ENCODE measurements at regions not wholly inside any gene's neighbourhood (a gene's known extent, or its start where the extent isn't known, plus 50 kb on each side); places are given as distances from the start of the nearest gene placed in this dataset.

GRCh38 chr7:40965774-40966173, 737.1 kb downstream of the INHBA start (continued):
- TF ChIP-seq PKNOX1 (IDR thresholded peaks at IDR 0.05) (peak; percentile 74), JUNB (IDR thresholded peaks at IDR 0.05) (0 out of 2 replicates have a peak, but pooled peaks have one; percentile 13), RBBP5 (conservative IDR thresholded peaks at IDR 0.05) (no peak), KAT2A (conservative IDR thresholded peaks at IDR 0.05; ENCODE audit: control insufficient read depth, low read depth, low read length) (no peak)

- Histone ChIP-seq H3K79me2 (ENCODE audit: control insufficient read depth, insufficient read depth, low read length) (no peaks in the 10 kb centered on the region), H3K36me3 (ENCODE audit: control insufficient read depth in 2 of 2, insufficient read depth in 2 of 2, low read length in 1 of 2) (no peaks in the 10 kb centered on the region), H3K4me3 (no peak overlapping the region), H3K27me3 (replicated peaks in 1 of 2; ENCODE audit: control insufficient read depth in 2 of 2, insufficient read depth in 2 of 2, low read length in 1 of 2) (no peaks in the 10 kb centered on the region), H2AFZ (ENCODE audit: control insufficient read depth, low read depth, low read length) (no peak overlapping the region), H3K27ac (ENCODE audit: control insufficient read depth, insufficient read depth) (no peak overlapping the region), H3K4me2 (ENCODE audit: control insufficient read depth, insufficient read depth) (no peak overlapping the region), H3K4me1 (ENCODE audit: control insufficient read depth, insufficient read depth, low read length) (no peaks in the 10 kb centered on the region), H4K20me1 (ENCODE audit: control insufficient read depth, insufficient read depth) (no peaks in the 10 kb centered on the region), H3K9me3 (replicated peaks; ENCODE audit: control insufficient read depth, insufficient read depth, low read length) (no peaks in the 10 kb centered on the region), H3K9ac (ENCODE audit: control insufficient read depth, insufficient read depth, low read length) (no peak overlapping the region)
- ATAC-seq (no peak; the same call in 2 of the 3 replicates), DNase-seq (ENCODE audit: low read depth, low spot score) (no peak), FAIRE-seq (no peak)
- in situ Hi-C loops (cut with MboI): no loop called here
- intact Hi-C loops (cut with micrococcal nuclease; ENCODE audit: unreplicated experiment): no loop called here
- no TSS peak for BruUV-seq (replicated peaks)
- CTCF ChIA-PET: no interaction called here
- TF ChIP-seq NFIC (IDR thresholded peaks at IDR 0.05; ENCODE audit: low read depth, low read length): no peak
- TF ChIP-seq CHD1 (IDR thresholded peaks at IDR 0.05; ENCODE audit: low read depth, low read length): no peak
- TF ChIP-seq ZBTB33 (IDR thresholded peaks at IDR 0.05): no peak
- no peak for TF ChIP-seq CTCF (IDR thresholded peaks at IDR 0.05 in 2 of 3, conservative IDR thresholded peaks at IDR 0.05 in 1 of 3; ENCODE audit: control insufficient read depth in 2 of 3, extremely low read depth in 1 of 3, insufficient read depth in 1 of 3, low read depth in 3 of 3, low read length in 3 of 3)
- TF ChIP-seq YBX1 (IDR thresholded peaks at IDR 0.05): no peak
- TF ChIP-seq KDM1A (IDR thresholded peaks at IDR 0.05; ENCODE audit: borderline replicate concordance): no peak
- no peak for TF ChIP-seq JUND (IDR thresholded peaks at IDR 0.05; ENCODE audit: low read depth, low read length)
- no peak for TF ChIP-seq CEBPB (IDR thresholded peaks at IDR 0.05; ENCODE audit: borderline replicate concordance in 1 of 2, low read depth in 2 of 2, low read length in 2 of 2)
- no peak for TF ChIP-seq E4F1 (IDR thresholded peaks at IDR 0.05; ENCODE audit: borderline replicate concordance, partially characterized antibody)
- TF ChIP-seq EGR1 (IDR thresholded peaks at IDR 0.05; ENCODE audit: borderline replicate concordance in 1 of 2, low read depth in 2 of 2, low read length in 2 of 2): no peak
- no peak for TF ChIP-seq POLR2A (IDR thresholded peaks at IDR 0.05; ENCODE audit: low read depth, low read length)
- SMC1A ChIA-PET (ENCODE audit: uncharacterized antibody, unreplicated experiment): interaction anchor here (0.5 to 1.2 kb wide), 2 partner anchors 9 to 1723 kb away, joined by 3 read pairs; no protein-coding TSS in a partner anchor
- POLR2A ChIA-PET: interaction anchor here (0.5 kb wide), 1 partner anchor 523 kb away, joined by 4 read pairs; no protein-coding TSS in a partner anchor
- WGBS (ENCODE audit: insufficient coverage, insufficient replicate concordance, low lambda C conversion rate, missing lambda C conversion rate): 0% methylated on average over 1 of the region's 1 CpG
- RAD21 ChIA-PET (ENCODE audit: unreplicated experiment): interaction anchor here (1.3 to 1.7 kb wide), 2 partner anchors 46 to 140 kb away, joined by 3 to 7 read pairs; no protein-coding TSS in a partner anchor
These were observed 737.9 kb downstream of the INHBA start for GRCh38 chr7:40965016-40965415.

Measured in GM12878 (cell line).